K562 (cell line): ENCODE measurements at regions not wholly inside any gene's neighbourhood (a gene's known extent, or its start where the extent isn't known, plus 50 kb on each side); places are given as distances from the start of the nearest gene placed in this dataset.

ENCODE experiments used
- ATAC-seq: fragments of 200-7000 bp; cut with Tn5 transposase; 3 replicates; pipeline ENCODE4 v1.9.1; 2020; ENCODE audit warnings: moderate library complexity
- BruUV-seq: library from RNA; stranded (reverse); fragments of 400-500 nt; replicated peaks from 2 replicates; lab custom pipeline; 2021; lab: Mats Ljungman, UMichigan
- CTCF ChIA-PET: fragments of 300-600 bp; formaldehyde crosslinking; extraction: SDS; loops from one replicate; lab custom pipeline; 2021; ENCODE audit warnings: low intra/inter-chr PET ratio; lab: Yijun Ruan, JAX
- POLR2A ChIA-PET: fragments of 300-600, 350-650 bp; sonication (Branson Sonifier 250); formaldehyde crosslinking; extraction: SDS; loops from one replicate; lab custom pipeline; 2021; ENCODE audit warnings: antibody characterized with exemption, inconsistent platforms; lab: Yijun Ruan, JAX
- DNase-seq, 4 experiments: peaks; one replicate each; pipeline versions ENCODE4 v3.0.0 to v3.0.0-alpha.2; 2011 to 2018; ENCODE audit warnings: low spot score in 3 of 4, mixed read lengths in 3 of 4; ENCODE audit errors: extremely low read depth in 1 of 4
- FAIRE-seq: peaks from 2 replicates; lab custom pipeline; 2011; peaks lifted over from hg19 to GRCh38; lab: Jason Lieb, UNC
- H2AFZ ChIP-seq: 2 replicates; pipeline ENCODE4 v1.6.0; 2011; ENCODE audit warnings: low read depth, low read length, control low read depth, inconsistent platforms
- H3K27ac ChIP-seq: fragments of 200-600 bp; 3 replicates; pipeline ENCODE4 v1.8.0; 2011; ENCODE audit warnings: low read depth, mild to moderate bottlenecking, control low read depth, inconsistent platforms, low read length, moderate library complexity, mixed read lengths; ENCODE audit errors: extremely low read depth
- H3K27me3 ChIP-seq, 2 experiments: fragments of 300-600 bp in 1 of 2; 2 replicates in 1 of 2; 3 replicates in 1 of 2; pipeline versions ENCODE4 v1.6.0 to v1.8.0; 2011; ENCODE audit warnings: inconsistent platforms in 2 of 2, low read length in 2 of 2, mild to moderate bottlenecking in 1 of 2, mixed read lengths in 1 of 2, moderate library complexity in 1 of 2; ENCODE audit not compliant: control insufficient read depth in 2 of 2, insufficient read depth in 2 of 2
- H3K36me3 ChIP-seq: fragments of 300-600 bp; 3 replicates; pipeline ENCODE4 v1.8.0; 2011; ENCODE audit warnings: mild to moderate bottlenecking, low read length, inconsistent platforms; ENCODE audit not compliant: control insufficient read depth, insufficient read depth
- H3K4me1 ChIP-seq, 2 experiments: fragments of 200-600 bp in 1 of 2; replicated peaks in 1 of 2; 2 replicates in 1 of 2; 3 replicates in 1 of 2; pipeline versions ENCODE4 v1.5.1 to v1.8.0; 2011; ENCODE audit warnings: inconsistent platforms in 2 of 2, low read length in 2 of 2, mild to moderate bottlenecking in 1 of 2, mixed read lengths in 1 of 2, moderate library complexity in 1 of 2; ENCODE audit not compliant: control insufficient read depth in 2 of 2, insufficient read depth in 2 of 2
- H3K4me2 ChIP-seq: 2 replicates; pipeline ENCODE4 v1.6.1; 2011; ENCODE audit warnings: low read length, control low read depth, inconsistent platforms, mixed read lengths; ENCODE audit not compliant: insufficient read depth
- H3K4me3 ChIP-seq: fragments of 200-600 bp; sonication (generic), shearing (Covaris generic); 2 replicates; pipeline ENCODE4 v1.5.1; 2016; ENCODE audit warnings: control low read depth, inconsistent platforms
- H3K79me2 ChIP-seq: fragments of 200-600 bp; 3 replicates; pipeline ENCODE4 v1.8.0; 2011; ENCODE audit warnings: low read length, inconsistent platforms; ENCODE audit not compliant: control insufficient read depth, insufficient read depth
- H3K9ac ChIP-seq, 2 experiments: 2 replicates each; pipeline versions ENCODE4 v1.6.0 to v1.6.1; 2011; ENCODE audit warnings: low read depth in 2 of 2, low read length in 2 of 2, control low read depth in 1 of 2, inconsistent platforms in 1 of 2, mild to moderate bottlenecking in 1 of 2, mixed read lengths in 1 of 2; ENCODE audit not compliant: insufficient read depth in 1 of 2
- H3K9me1 ChIP-seq: one replicate; pipeline ENCODE4 v1.6.0; 2011; ENCODE audit warnings: inconsistent platforms, mild to moderate bottlenecking, low read length, moderate library complexity; ENCODE audit not compliant: control insufficient read depth, insufficient read depth
- H3K9me3 ChIP-seq: replicated peaks from 2 replicates; pipeline ENCODE4 v1.5.1; 2011; ENCODE audit warnings: low read depth, low read length, inconsistent platforms; ENCODE audit not compliant: control insufficient read depth, insufficient read depth
- H4K20me1 ChIP-seq: replicated peaks from 2 replicates; pipeline ENCODE4 v1.6.1; 2011; ENCODE audit warnings: low read length, inconsistent platforms, mixed read lengths; ENCODE audit not compliant: control insufficient read depth, insufficient read depth
- ARID3B ChIP-seq: fragments of 250-450 bp; sonication (Bioruptor Pico); IDR thresholded peaks from 2 replicates; pipeline ENCODE4 v1.4.0; 2020; ENCODE audit warnings: borderline replicate concordance
- ATF7 ChIP-seq: fragments of 450-650 bp; IDR thresholded peaks from 2 replicates; pipeline ENCODE4 v1.7.1; 2014; ENCODE audit warnings: mild to moderate bottlenecking, moderate library complexity
- DIDO1 ChIP-seq: fragments of 450-650 bp; IDR thresholded peaks from 2 replicates; pipeline ENCODE4 v1.6.1; 2016; ENCODE audit warnings: low read depth, missing biosample characterization, missing genetic modification characterization
- ELF4 ChIP-seq: fragments of 450-650 bp; formaldehyde crosslinking; IDR thresholded peaks from 2 replicates; pipeline ENCODE4 v1.4.0; 2022; ENCODE audit warnings: missing genetic modification characterization
- HNRNPLL ChIP-seq: fragments of 200-400 bp; formaldehyde crosslinking; IDR thresholded peaks from 2 replicates; pipeline ENCODE4 v1.6.1; 2017; ENCODE audit warnings: low read length, low read depth, mild to moderate bottlenecking; ENCODE audit not compliant: poor library complexity, severe bottlenecking
- MAFF ChIP-seq: IDR thresholded peaks from 2 replicates; pipeline ENCODE4 v1.6.1; 2012; ENCODE audit warnings: low read length, improper control_type of control experiment
- MAZ ChIP-seq, 2 experiments: fragments of 450-650 bp in 1 of 2; sonication (generic) in 1 of 2; formaldehyde crosslinking; IDR thresholded peaks in 1 of 2; conservative IDR thresholded peaks in 1 of 2; 2 replicates each; pipeline versions ENCODE4 v1.4.0 to v1.5.0; 2020; ENCODE audit warnings: mild to moderate bottlenecking in 1 of 2, missing genetic modification reagents in 1 of 2
- NFE2L1 ChIP-seq: fragments of 450-650 bp; IDR thresholded peaks from 2 replicates; pipeline ENCODE4 v1.6.1; 2016; ENCODE audit warnings: missing genetic modification characterization, low read depth, mild to moderate bottlenecking, missing compliant biosample characterization, moderate library complexity, borderline replicate concordance
- NR2F6 ChIP-seq: fragments of 450-650 bp; formaldehyde crosslinking; IDR thresholded peaks from 2 replicates; pipeline ENCODE4 v1.4.0; 2020; ENCODE audit warnings: mild to moderate bottlenecking
- TRIM25 ChIP-seq: fragments of 450-650 bp; IDR thresholded peaks from 2 replicates; pipeline ENCODE4 v1.7.0; 2016; ENCODE audit warnings: borderline replicate concordance
- ZNF253 ChIP-seq: fragments of 250-450 bp; sonication (Bioruptor Pico); conservative IDR thresholded peaks from 2 replicates; pipeline ENCODE4 v1.6.1; 2021; ENCODE audit warnings: mild to moderate bottlenecking
- WGBS: fragments of 100-300 bp; shearing (Covaris generic); methylation state at CpG from one replicate; pipeline ENCODE4 v1.1.6; 2016; ENCODE audit warnings: low coverage, mixed read lengths; ENCODE audit not compliant: insufficient coverage; ENCODE audit errors: missing lambda C conversion rate; 5-methylcytosine and 5-hydroxymethylcytosine counted together
- in situ Hi-C: fragments of 300-500 bp; cut with MboI; formaldehyde crosslinking; loops from 4 replicates; pipeline ENCODE4 v1.15.0; 2018; ENCODE audit warnings: inconsistent platforms, mixed read lengths
- intact Hi-C: fragments of 100-400 bp; cut with micrococcal nuclease; formaldehyde crosslinking; loops from 2 replicates; pipeline ENCODE4 v1.14.2; 2022
- TF ChIP-seq, protein P1 (sequence below): fragments of 250-450 bp; sonication (Bioruptor Pico); IDR thresholded peaks from 2 replicates; pipeline ENCODE4 v1.5.0; 2021; ENCODE audit warnings: mild to moderate bottlenecking, borderline replicate concordance
- TF ChIP-seq, protein P2 (sequence below): IDR thresholded peaks from 2 replicates; pipeline ENCODE4 v1.6.1; 2011; ENCODE audit not compliant: insufficient read length; ENCODE audit errors: extremely low read depth
- TF ChIP-seq, protein P3 (sequence below): fragments of 250-450 bp; sonication (Bioruptor Pico); IDR thresholded peaks from 2 replicates; pipeline ENCODE4 v1.4.0; 2020; ENCODE audit warnings: mild to moderate bottlenecking, moderate library complexity, borderline replicate concordance

- intact Hi-C loops (no loop called here), in situ Hi-C loops (no loop called here)
- Histone ChIP-seq H4K20me1 (no peaks in the 10 kb centered on the region), H3K4me3 (no peak overlapping the region), H3K9me1 (no peaks in the 10 kb centered on the region), H3K9me3 (no peaks in the 10 kb centered on the region), H3K27me3 (no peaks in the 10 kb centered on the region), H3K4me1 (no peaks in the 10 kb centered on the region), H3K79me2 (no peaks in the 10 kb centered on the region), H2AFZ (no peak overlapping the region), H3K36me3 (no peaks in the 10 kb centered on the region), H3K4me2 (no peak overlapping the region), H3K9ac (no peak overlapping the region), H3K27ac (no peak overlapping the region)
- WGBS = no CpG with 5 or more reads among the region's 1 CpG
- ChIA-PET POLR2A (no interaction called here), CTCF (no interaction called here)
- DNase-seq (no peak), ATAC-seq (no peak), FAIRE-seq (no peak)
- BruUV-seq = no TSS peak
- TF ChIP-seq NFE2L1 (tag) = no peak
- no peak for TF ChIP-seq ATF7
- TF ChIP-seq HNRNPLL = no peak
- TF ChIP-seq, protein P1, sequence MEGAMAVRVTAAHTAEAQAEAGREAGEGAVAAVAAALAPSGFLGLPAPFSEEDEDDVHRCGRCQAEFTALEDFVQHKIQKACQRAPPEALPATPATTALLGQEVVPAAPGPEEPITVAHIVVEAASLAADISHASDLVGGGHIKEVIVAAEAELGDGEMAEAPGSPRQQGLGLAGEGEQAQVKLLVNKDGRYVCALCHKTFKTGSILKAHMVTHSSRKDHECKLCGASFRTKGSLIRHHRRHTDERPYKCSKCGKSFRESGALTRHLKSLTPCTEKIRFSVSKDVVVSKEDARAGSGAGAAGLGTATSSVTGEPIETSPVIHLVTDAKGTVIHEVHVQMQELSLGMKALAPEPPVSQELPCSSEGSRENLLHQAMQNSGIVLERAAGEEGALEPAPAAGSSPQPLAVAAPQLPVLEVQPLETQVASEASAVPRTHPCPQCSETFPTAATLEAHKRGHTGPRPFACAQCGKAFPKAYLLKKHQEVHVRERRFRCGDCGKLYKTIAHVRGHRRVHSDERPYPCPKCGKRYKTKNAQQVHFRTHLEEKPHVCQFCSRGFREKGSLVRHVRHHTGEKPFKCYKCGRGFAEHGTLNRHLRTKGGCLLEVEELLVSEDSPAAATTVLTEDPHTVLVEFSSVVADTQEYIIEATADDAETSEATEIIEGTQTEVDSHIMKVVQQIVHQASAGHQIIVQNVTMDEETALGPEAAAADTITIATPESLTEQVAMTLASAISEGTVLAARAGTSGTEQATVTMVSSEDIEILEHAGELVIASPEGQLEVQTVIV = no peak
- TF ChIP-seq, protein P2, sequence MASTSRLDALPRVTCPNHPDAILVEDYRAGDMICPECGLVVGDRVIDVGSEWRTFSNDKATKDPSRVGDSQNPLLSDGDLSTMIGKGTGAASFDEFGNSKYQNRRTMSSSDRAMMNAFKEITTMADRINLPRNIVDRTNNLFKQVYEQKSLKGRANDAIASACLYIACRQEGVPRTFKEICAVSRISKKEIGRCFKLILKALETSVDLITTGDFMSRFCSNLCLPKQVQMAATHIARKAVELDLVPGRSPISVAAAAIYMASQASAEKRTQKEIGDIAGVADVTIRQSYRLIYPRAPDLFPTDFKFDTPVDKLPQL = no peak
- TF ChIP-seq MAFF = no peak
- no peak for TF ChIP-seq DIDO1 (tag)
- no peak for TF ChIP-seq ARID3B
- no peak for TF ChIP-seq TRIM25
- TF ChIP-seq ZNF253 (CRISPR knock-in tag) = no peak
- TF ChIP-seq, protein P3, sequence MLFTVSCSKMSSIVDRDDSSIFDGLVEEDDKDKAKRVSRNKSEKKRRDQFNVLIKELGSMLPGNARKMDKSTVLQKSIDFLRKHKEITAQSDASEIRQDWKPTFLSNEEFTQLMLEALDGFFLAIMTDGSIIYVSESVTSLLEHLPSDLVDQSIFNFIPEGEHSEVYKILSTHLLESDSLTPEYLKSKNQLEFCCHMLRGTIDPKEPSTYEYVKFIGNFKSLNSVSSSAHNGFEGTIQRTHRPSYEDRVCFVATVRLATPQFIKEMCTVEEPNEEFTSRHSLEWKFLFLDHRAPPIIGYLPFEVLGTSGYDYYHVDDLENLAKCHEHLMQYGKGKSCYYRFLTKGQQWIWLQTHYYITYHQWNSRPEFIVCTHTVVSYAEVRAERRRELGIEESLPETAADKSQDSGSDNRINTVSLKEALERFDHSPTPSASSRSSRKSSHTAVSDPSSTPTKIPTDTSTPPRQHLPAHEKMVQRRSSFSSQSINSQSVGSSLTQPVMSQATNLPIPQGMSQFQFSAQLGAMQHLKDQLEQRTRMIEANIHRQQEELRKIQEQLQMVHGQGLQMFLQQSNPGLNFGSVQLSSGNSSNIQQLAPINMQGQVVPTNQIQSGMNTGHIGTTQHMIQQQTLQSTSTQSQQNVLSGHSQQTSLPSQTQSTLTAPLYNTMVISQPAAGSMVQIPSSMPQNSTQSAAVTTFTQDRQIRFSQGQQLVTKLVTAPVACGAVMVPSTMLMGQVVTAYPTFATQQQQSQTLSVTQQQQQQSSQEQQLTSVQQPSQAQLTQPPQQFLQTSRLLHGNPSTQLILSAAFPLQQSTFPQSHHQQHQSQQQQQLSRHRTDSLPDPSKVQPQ (CRISPR knock-in tag) = no peak
- TF ChIP-seq ELF4 (CRISPR knock-in tag) = no peak
- no peak for TF ChIP-seq NR2F6 (CRISPR knock-in tag)
- TF ChIP-seq MAZ (CRISPR knock-in tag; conservative IDR thresholded peaks at IDR 0.05 in 1 of 2, IDR thresholded peaks at IDR 0.05 in 1 of 2) = no peak
These were observed 1199.9 kb upstream of the DIAPH2 start for GRCh38 chrX:95484781-95485180.
